ENCODE measurements at regions not wholly inside any gene's neighbourhood (a gene's known extent, or its start where the extent isn't known, plus 50 kb on each side); places are given as distances from the start of the nearest gene placed in this dataset. TPM values are rescaled to one million over a fixed set of nuclear protein-coding genes. Genes with fewer than 3 reads are reported as not detected.
A peak's percentile ranks its signal among the peaks of the same experiment; 100 is the strongest.

DNA sequence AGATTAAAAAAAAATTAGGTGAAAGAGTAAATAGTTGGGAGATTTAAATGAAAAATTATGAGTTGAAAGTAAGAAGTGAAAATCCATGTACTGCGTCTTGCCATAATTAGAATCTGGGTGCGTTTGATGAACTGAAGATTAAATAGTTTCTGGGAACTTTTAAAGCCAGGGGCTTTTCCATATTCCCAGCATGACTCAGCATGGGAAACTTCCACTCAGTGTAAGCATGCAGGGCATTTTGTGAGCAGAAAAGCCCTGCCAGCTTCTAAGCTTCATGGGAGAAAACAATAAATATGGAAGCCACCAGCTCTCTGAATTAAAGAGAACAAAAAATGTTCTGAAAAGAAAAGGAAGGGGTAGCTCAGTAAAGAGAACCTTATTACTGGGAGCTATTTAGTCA is 62.0 kb upstream of the EDNRB start:
- no peak for TF ChIP-seq EZH2 (IDR thresholded peaks at IDR 0.05; ENCODE audit: insufficient read depth, poor library complexity, severe bottlenecking)
- TF ChIP-seq EZH2phosphoT487 (IDR thresholded peaks at IDR 0.05; ENCODE audit: insufficient read depth, low read depth): no peak
- H3K9me2 ChIP-seq (ENCODE audit: insufficient read depth): no peaks in the 10 kb centered on the region
- no peaks in the 10 kb centered on the region for H3K27me3 ChIP-seq (replicated peaks; ENCODE audit: insufficient read depth)
- peak overlapping the region; percentile 38 for H3K9ac ChIP-seq
- no peaks in the 10 kb centered on the region for H3F3A ChIP-seq (ENCODE audit: insufficient read depth)
- 0 out of 2 replicates have a peak overlapping the region, but pooled peaks have one; percentile 7 for H3K4me3 ChIP-seq
- peak overlapping the region; percentile 76 for H2AFZ ChIP-seq
- H4K20me1 ChIP-seq (ENCODE audit: insufficient read depth): no peaks in the 10 kb centered on the region
- in situ Hi-C loops (cut with MboI): no loop called here
- H3K4me1 ChIP-seq (ENCODE audit: insufficient read depth): peaks cover 16% of the 10 kb centered on the region
- H3K27ac ChIP-seq: peak overlapping the region; percentile 50
- DNase-seq: peak; percentile 81
- WGBS, 2 experiments (ENCODE audit: low coverage in 1 of 2, low lambda C conversion rate in 2 of 2, missing lambda C conversion rate in 2 of 2): 3 to 4% methylated on average over 2 of the region's 2 CpGs
- H3K36me3 ChIP-seq (ENCODE audit: low read depth): no peaks in the 10 kb centered on the region
- no peaks in the 10 kb centered on the region for H3K79me2 ChIP-seq (ENCODE audit: insufficient read depth)
- peak overlapping the region; percentile 52 for H3K4me2 ChIP-seq (ENCODE audit: unreplicated experiment)
- H3K9me3 ChIP-seq (ENCODE audit: low read depth): no peaks in the 10 kb centered on the region

GRCh38 chr13:77979721-77980385 is 61.2 kb upstream of the EDNRB start:
- H3F3A ChIP-seq (ENCODE audit: insufficient read depth): no peaks in the 10 kb centered on the region
- peak; percentile 17 for DNase-seq
- peak overlapping the region; percentile 52 for H3K4me2 ChIP-seq (ENCODE audit: unreplicated experiment)
- H4K20me1 ChIP-seq (ENCODE audit: insufficient read depth): no peaks in the 10 kb centered on the region
- no peak overlapping the region for H2AFZ ChIP-seq
- no peaks in the 10 kb centered on the region for H3K36me3 ChIP-seq (ENCODE audit: low read depth)
- H3K9me3 ChIP-seq (ENCODE audit: low read depth): no peaks in the 10 kb centered on the region
- H3K4me1 ChIP-seq (ENCODE audit: insufficient read depth): peaks cover 16% of the 10 kb centered on the region
- H3K27ac ChIP-seq: peak overlapping the region; percentile 50
- no peak overlapping the region for H3K4me3 ChIP-seq
- TF ChIP-seq EZH2 (IDR thresholded peaks at IDR 0.05; ENCODE audit: insufficient read depth, poor library complexity, severe bottlenecking): no peak
- TF ChIP-seq EZH2phosphoT487 (IDR thresholded peaks at IDR 0.05; ENCODE audit: insufficient read depth, low read depth): no peak
- 58 to 63% methylated on average over 3 of the region's 3 CpGs for whole genome bisulfite sequencing, 2 experiments (ENCODE audit: low coverage in 1 of 2, low lambda C conversion rate in 2 of 2, missing lambda C conversion rate in 2 of 2)
- in situ Hi-C loops (cut with MboI): no loop called here
- H3K79me2 ChIP-seq (ENCODE audit: insufficient read depth): no peaks in the 10 kb centered on the region
- H3K9me2 ChIP-seq (ENCODE audit: insufficient read depth): no peaks in the 10 kb centered on the region
- H3K27me3 ChIP-seq (replicated peaks; ENCODE audit: insufficient read depth): no peaks in the 10 kb centered on the region
- peak overlapping the region; percentile 38; the same call in 1 of the 2 replicates for H3K9ac ChIP-seq

DNA sequence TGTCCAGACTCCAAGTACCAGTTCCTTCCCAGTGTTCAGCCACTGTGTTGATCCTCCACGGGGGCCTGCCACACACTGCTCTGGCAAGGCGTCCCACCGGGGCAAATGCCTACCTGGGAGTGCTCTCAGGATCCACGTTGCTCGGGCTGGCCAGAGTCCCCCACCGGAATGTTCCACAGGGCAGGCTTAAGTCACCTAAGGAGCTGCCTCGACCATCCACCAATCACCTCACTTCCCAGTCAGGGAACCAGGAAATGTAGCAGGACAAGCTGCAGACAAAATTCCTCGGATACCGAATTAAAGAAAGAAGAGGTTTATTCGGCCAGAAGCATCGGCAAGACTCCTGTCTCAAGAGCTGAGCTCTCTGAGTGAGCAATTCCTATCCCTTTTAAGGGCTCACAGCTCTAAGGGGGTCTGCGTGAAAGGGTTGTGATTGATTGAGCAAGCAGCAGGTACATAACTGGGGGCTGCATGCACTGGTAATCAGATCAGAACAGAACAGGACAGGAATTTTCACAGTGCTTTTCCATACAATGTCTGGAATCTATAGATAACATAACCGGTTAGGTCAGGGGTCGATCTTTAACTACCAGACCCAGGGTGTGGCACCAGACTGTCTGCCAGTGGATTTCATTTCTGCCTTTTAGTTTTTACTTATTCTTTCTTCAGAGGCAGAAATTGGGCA is 56.9 kb upstream of the EDNRB start:
- Histone ChIP-seq H3K36me3 (ENCODE audit: low read depth) (no peaks in the 10 kb centered on the region), H3F3A (ENCODE audit: insufficient read depth) (no peaks in the 10 kb centered on the region), H3K27me3 (replicated peaks; ENCODE audit: insufficient read depth) (no peaks in the 10 kb centered on the region), H3K9me3 (ENCODE audit: low read depth) (no peaks in the 10 kb centered on the region), H3K9me2 (ENCODE audit: insufficient read depth) (no peaks in the 10 kb centered on the region), H3K79me2 (ENCODE audit: insufficient read depth) (no peaks in the 10 kb centered on the region), H3K9ac (no peak overlapping the region), H2AFZ (no peak overlapping the region), H3K4me1 (ENCODE audit: insufficient read depth) (peaks cover 7% of the 10 kb centered on the region; the same call in 1 of the 2 replicates), H3K4me3 (no peak overlapping the region), H4K20me1 (ENCODE audit: insufficient read depth) (no peaks in the 10 kb centered on the region), H3K4me2 (ENCODE audit: unreplicated experiment) (no peak overlapping the region), H3K27ac (no peak overlapping the region)
- 87 to 91% methylated on average over 14 of the region's 14 CpGs for WGBS, 2 experiments (ENCODE audit: low coverage in 1 of 2, low lambda C conversion rate in 2 of 2, missing lambda C conversion rate in 2 of 2)
- in situ Hi-C loops (cut with MboI): no loop called here
- no peak for TF ChIP-seq EZH2phosphoT487 (IDR thresholded peaks at IDR 0.05; ENCODE audit: insufficient read depth, low read depth)
- TF ChIP-seq EZH2 (IDR thresholded peaks at IDR 0.05; ENCODE audit: insufficient read depth, poor library complexity, severe bottlenecking): no peak
- no peak for DNase-seq

DNA sequence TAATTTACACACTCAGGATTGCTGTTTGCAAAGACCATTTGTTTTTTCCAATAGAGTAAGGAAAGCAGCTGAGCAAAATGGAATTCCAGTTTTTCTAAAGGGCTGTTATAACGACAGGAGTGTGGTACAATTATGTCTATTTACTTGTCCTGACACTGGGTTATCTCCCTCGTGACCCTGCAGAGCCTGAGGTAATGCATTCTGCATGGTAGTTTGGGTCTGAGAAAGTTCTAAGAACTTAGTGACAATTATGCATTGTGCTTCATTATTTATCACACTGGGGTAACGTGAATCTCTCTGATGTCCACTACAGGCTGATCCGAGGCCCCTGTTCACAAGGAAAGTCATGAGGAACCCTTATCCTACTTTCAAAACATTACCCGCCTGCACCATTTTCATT is 50.7 kb upstream of the EDNRB start:
- no peak for DNase-seq
- no peaks in the 10 kb centered on the region for H3K36me3 ChIP-seq (ENCODE audit: low read depth)
- no peak overlapping the region for H3K4me2 ChIP-seq (ENCODE audit: unreplicated experiment)
- 69 to 70% methylated on average over 5 of the region's 5 CpGs for WGBS, 2 experiments (ENCODE audit: low coverage in 1 of 2, low lambda C conversion rate in 2 of 2, missing lambda C conversion rate in 2 of 2)
- no peaks in the 10 kb centered on the region for H3K27me3 ChIP-seq (replicated peaks; ENCODE audit: insufficient read depth)
- H4K20me1 ChIP-seq (ENCODE audit: insufficient read depth): no peaks in the 10 kb centered on the region
- no peaks in the 10 kb centered on the region for H3K9me3 ChIP-seq (ENCODE audit: low read depth)
- TF ChIP-seq EZH2phosphoT487 (IDR thresholded peaks at IDR 0.05; ENCODE audit: insufficient read depth, low read depth) (no peak), EZH2 (IDR thresholded peaks at IDR 0.05; ENCODE audit: insufficient read depth, poor library complexity, severe bottlenecking) (no peak)
- H3F3A ChIP-seq (ENCODE audit: insufficient read depth): no peaks in the 10 kb centered on the region
- no peak overlapping the region for H3K27ac ChIP-seq
- no peaks in the 10 kb centered on the region for H3K79me2 ChIP-seq (ENCODE audit: insufficient read depth)
- no peaks in the 10 kb centered on the region for H3K9me2 ChIP-seq (ENCODE audit: insufficient read depth)
- H2AFZ ChIP-seq: no peak overlapping the region
- no peak overlapping the region for H3K4me3 ChIP-seq
- in situ Hi-C loops (cut with MboI): no loop called here
- no peaks in the 10 kb centered on the region for H3K4me1 ChIP-seq (ENCODE audit: insufficient read depth)
- no peak overlapping the region for H3K9ac ChIP-seq

Small RNA genes in the stretch of these regions (small RNA-seq; reads per million reads assigned to genes)
- not detected for gene RNY3P3 (ENCODE audit: low read depth, low replicate concordance)

Data from GM23248 (cell line).